ENCODE measurements at regions not wholly inside any gene's neighbourhood (a gene's known extent, or its start where the extent isn't known, plus 50 kb on each side); places are given as distances from the start of the nearest gene placed in this dataset.
"Not testable (repeated sequence)": the region's sequence is repeated elsewhere in the genome, so short reads cannot be mapped to it uniquely, and the experiment has no call there.

DNA sequence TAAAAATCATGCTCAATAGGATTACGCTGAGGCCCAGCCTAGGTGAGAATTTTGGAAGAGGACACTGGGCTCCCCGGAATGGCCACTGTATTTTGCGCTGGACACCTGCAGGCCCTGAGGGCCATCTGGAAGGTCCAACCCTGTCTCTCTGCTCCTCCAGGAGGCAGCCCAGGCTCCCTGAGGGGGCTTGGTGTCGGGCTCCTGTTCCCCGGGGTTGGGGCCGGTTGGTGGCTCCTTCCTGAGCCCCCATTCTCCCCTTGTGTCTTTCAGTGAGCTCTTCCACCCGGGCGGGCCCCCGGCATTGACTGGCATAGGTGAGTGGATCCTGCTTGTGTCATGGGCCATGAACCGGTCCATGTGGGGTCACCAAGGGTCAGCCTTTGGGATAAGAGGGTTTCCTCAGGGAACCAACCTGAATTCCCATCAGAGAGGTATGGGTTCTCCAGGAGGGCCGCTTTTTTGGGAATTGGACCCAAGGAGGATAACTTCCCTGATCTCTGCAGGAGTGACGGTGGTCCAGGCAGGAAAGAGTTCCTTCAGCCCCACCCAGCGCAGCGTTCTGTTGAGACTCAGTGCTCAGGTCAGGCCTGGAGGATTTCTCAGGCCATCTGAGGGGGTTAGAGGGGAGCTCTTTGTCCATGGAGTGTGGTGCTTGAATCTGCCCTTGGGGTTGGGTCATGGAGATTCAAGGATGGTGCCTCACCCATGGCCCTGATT is 187.8 kb downstream of the UBE3A start:
- peak; percentile 0 for DNase-seq

DNA sequence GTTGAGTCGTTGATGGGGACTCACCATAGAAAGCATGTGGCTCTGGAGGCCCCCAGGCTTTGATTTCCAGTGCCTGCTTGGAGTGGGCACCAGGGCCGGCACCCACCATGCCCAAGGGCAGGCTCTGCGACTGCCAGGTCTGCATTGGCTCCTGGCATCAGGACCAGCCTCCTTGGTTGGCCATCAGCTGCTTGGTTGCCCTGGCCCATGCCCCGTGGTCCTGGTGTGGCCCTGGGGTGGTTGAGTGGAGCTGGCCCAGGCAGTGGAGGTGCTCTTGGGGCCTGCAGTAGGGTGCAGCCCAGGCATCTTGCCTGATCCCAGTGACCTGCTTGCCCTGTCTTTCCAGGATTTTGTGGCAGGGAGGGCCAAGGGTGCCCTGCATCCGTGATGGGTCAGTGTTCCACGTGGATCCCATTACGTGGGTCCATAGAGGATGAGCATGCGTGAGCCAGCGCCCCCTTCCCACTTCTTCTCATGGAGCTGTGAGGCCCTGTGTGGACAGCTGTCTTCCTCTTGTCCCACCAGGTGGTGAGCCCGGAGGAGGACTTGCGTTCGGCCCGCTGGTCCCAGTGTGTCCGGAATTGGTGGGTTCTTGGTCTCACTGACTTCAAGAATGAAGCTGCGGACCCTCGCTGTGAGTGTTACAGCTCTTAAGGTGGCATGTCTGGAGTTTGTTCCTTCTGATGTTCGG is 187.0 kb downstream of the UBE3A start:
- no peak for DNase-seq

- not testable (repeated sequence) for DNase-seq
Measured at GRCh38 chr15:25253048-25253973, 185.5 kb downstream of the UBE3A start.

DNA sequence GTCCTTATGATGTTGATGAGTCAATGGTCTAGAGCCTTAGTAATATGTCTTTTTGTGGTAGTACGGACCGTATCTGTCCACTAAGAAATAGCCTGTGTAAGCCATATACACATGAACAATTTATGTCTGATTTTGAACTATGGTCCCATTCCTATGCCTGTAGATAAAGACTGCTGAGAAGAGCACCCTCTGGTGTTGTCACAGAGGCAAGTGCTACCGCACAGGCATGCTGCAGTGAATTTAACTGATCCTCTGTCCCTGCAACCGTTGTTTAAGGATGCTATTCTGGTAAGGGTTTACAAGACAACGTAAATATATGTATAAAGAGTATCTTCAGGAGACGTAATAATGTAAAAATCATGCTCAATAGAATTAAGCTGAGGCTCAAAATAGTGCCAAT is 170.7 kb downstream of the UBE3A start:
- DNase-seq, result no peak
